ENCODE measurements at regions not wholly inside any gene's neighbourhood (a gene's known extent, or its start where the extent isn't known, plus 50 kb on each side); places are given as distances from the start of the nearest gene placed in this dataset.

DNA sequence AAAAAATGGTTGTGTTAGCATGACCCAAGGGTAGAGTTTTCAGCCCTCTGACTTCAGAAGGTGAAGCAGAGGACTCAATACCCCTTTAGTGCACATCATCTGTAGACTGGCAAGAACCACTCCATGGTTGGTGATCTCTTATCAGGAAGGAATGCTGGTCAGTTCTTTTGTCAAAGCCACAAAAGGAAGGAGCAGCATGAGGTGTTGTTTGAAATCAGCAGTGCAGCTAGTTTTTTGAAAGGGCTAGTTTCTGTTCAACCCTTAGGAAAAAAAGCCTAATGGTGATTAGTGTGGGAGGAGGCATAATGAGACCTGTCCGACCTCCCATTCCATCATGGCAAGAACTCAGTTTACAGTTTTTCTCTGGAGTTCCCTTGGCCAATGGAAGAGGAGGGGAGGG, 362.0 kb upstream of the CT83 start:
- TF ChIP-seq CTCF (IDR thresholded peaks at IDR 0.05) (no peak), POLR2A (IDR thresholded peaks at IDR 0.05) (no peak), POLR2AphosphoS5 (IDR thresholded peaks at IDR 0.05) (no peak), EP300 (IDR thresholded peaks at IDR 0.05) (no peak)
